ENCODE measurements at regions not wholly inside any gene's neighbourhood (a gene's known extent, or its start where the extent isn't known, plus 50 kb on each side); places are given as distances from the start of the nearest gene placed in this dataset.

DNA sequence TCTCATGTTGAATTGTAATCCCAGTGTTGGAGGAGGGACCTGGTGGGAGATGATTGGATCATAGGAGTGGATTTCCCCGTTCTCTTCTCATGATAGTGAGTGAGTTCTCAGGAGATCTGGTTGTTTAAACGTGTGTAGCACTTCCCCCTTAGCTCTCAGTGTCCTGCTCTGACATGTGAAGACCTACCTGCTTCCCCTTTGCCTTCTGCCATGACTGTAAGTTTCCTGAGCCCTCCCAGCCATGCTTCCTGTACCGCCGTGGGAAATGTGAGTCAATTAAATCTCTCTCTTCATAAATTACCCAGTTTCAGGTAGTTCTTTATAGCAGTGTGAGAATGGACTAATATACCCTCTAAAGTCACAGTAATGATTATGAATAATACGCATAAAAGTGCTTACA lies 248.4 kb upstream of the LRRC7 start:
- TF ChIP-seq ZFX (IDR thresholded peaks at IDR 0.05; ENCODE audit: borderline replicate concordance), result no peak
- TF ChIP-seq, protein P1, sequence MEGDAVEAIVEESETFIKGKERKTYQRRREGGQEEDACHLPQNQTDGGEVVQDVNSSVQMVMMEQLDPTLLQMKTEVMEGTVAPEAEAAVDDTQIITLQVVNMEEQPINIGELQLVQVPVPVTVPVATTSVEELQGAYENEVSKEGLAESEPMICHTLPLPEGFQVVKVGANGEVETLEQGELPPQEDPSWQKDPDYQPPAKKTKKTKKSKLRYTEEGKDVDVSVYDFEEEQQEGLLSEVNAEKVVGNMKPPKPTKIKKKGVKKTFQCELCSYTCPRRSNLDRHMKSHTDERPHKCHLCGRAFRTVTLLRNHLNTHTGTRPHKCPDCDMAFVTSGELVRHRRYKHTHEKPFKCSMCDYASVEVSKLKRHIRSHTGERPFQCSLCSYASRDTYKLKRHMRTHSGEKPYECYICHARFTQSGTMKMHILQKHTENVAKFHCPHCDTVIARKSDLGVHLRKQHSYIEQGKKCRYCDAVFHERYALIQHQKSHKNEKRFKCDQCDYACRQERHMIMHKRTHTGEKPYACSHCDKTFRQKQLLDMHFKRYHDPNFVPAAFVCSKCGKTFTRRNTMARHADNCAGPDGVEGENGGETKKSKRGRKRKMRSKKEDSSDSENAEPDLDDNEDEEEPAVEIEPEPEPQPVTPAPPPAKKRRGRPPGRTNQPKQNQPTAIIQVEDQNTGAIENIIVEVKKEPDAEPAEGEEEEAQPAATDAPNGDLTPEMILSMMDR (IDR thresholded peaks at IDR 0.05), result no peak
- no peak overlapping the region for H3K27ac ChIP-seq

DNA sequence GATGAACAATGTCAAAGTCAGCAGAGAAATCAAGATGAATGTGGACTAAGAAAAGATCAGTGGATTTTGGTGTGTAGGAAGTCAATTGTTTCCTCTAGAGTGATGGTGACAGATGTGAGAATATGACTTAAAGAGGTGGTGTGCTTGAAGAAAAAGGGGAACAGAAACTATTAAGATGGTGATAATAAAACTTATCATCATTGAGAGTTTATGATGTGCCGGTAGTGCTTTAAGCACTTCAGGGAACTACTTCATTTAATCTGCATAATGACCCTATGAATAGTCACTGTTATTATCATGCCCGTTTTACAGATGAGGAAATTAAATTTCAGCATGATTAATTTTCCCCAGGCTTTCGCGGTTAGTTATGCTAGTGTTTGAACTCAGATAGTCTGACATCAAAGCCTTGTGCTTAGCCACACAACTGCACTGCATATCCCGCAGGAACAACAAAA lies 246.9 kb upstream of the LRRC7 start:
- no peak overlapping the region for H3K27ac ChIP-seq
- TF ChIP-seq ZFX (IDR thresholded peaks at IDR 0.05; ENCODE audit: borderline replicate concordance), result no peak
- TF ChIP-seq, protein P1 (IDR thresholded peaks at IDR 0.05), result no peak

DNA sequence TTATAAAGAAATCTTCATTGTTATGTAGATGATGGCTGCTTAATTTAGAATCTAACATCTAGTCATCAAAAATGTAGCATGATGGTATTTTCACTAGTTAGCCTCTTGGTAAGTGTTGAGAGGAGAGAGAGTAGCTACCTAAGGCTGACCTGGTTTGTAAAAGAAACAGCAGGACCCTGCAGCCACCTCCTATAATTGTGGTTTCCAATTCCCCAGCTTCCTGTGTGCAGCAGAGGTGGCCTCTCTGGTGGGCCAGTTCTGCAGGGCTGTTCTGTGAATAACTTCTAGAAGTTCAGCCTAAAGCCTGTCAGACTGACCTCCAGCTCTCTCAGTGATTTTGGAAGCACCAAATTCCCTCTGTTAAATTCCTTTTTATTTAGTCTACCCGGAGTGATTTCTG lies 246.4 kb upstream of the LRRC7 start:
- H3K27ac ChIP-seq, result no peak overlapping the region
- TF ChIP-seq ZFX (IDR thresholded peaks at IDR 0.05; ENCODE audit: borderline replicate concordance), result no peak
- TF ChIP-seq, protein P1 (IDR thresholded peaks at IDR 0.05), result no peak

DNA sequence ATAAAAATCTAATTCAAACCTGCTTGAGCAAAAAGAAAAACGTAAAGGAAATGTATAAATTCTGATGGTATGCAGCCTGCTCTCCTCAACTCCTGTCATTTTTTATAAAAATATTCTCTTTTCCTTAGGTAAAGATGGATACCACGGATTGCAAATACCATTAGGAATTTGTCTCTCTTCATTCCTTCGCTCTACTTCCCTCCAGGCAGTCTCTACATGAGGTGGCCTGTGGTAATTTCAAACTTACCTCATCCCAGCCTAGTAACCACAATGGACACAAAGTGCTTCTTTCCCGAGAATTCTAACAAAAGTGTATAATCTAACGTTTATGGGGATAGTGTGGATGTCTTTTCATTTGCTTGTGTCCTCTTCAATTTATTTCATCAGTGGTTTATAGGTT lies 239.5 kb upstream of the LRRC7 start:
- no peak overlapping the region for H3K27ac ChIP-seq
- TF ChIP-seq, protein P1 (IDR thresholded peaks at IDR 0.05), result no peak
- no peak for TF ChIP-seq ZFX (IDR thresholded peaks at IDR 0.05; ENCODE audit: borderline replicate concordance)

DNA sequence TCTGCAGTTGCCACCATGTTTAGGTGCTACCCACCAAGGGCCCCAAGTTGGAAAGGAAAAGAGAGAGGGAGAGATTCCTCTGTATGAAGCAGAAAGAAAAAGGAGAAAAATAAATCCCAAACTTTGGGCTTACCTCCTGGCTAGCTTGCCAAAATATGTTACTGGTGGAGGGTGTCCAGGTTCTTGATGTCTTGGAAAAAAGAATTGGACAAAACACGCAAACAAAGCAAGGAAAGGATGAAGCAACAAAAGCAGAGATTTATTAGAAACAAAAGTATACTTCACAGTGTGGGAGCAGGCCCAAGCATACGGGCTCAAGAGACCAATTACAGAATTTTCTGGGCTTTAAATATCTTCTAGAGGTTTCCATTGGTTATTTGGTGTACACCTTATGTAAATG lies 204.5 kb upstream of the LRRC7 start:
- no peak overlapping the region for H3K27ac ChIP-seq
- TF ChIP-seq ZFX (IDR thresholded peaks at IDR 0.05; ENCODE audit: borderline replicate concordance), result no peak
- TF ChIP-seq, protein P1 (IDR thresholded peaks at IDR 0.05), result no peak

DNA sequence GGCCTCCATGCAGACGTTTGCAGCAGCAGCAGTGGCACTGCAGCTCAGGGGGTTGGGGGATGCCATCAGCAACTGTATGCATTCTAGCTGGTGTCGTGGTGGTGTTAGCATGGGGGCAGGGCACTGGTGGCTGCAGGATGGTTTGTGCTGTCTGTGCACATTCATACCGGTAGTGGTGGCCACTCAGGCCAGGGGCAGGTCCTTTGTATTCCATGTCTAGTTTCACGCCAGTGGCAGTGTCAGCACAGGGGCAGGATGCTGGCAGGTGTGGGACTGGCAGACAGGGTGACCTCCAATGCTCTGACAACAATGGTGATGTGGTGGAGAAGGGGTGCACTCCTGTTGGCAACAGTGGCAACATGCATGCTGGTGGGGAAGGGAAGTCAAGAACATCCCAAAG lies 194.2 kb upstream of the LRRC7 start:
- no peak overlapping the region for H3K27ac ChIP-seq
- TF ChIP-seq, protein P1 (IDR thresholded peaks at IDR 0.05), result no peak
- TF ChIP-seq ZFX (IDR thresholded peaks at IDR 0.05; ENCODE audit: borderline replicate concordance), result no peak

DNA sequence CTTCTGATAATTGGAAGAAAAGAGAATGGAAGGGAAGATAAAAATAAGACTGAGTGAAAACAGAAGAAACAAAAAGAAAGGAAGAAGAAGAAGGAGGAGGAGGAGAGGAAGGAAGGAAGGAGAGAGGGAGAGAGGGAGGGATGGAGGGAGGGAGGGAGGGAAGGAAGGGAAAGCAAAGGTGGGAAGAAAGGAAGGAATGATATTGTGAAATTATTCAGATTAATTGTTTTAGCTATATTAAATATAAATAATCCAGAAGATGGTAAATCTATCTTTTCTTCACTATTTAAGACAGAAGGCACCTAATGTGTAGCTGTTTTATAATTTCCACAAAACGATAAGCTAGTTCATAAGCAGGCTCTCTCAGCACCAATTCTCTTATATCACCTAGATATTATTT lies 191.3 kb upstream of the LRRC7 start:
- no peak for TF ChIP-seq ZFX (IDR thresholded peaks at IDR 0.05; ENCODE audit: borderline replicate concordance)
- TF ChIP-seq, protein P1 (IDR thresholded peaks at IDR 0.05), result no peak
- H3K27ac ChIP-seq, result no peak overlapping the region

Data from 22Rv1 (cell line).